ENCODE measurements at regions not wholly inside any gene's neighbourhood (a gene's known extent, or its start where the extent isn't known, plus 50 kb on each side); places are given as distances from the start of the nearest gene placed in this dataset.

DNA sequence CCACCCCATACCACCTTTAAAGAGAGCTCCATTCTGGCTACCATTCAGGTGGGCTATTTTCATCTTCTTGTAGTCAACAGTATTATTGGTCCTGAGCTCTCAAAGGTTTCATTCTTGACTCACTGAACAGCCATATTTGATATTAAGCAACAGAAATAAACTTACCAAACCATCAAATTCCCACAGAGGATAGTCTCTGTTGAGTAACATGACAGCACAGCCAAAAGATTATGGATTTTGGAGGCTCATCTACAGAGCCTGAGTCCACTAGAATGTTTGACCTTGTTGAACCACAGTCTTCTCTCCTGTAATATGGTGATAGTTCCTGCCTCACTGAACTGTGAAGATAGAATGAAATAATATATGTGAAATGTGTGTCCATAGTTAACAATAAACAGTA lies 276.3 kb upstream of the LDB2 start:
- no peak for TF ChIP-seq POLR2A (IDR thresholded peaks at IDR 0.05)
- TF ChIP-seq, protein P1, sequence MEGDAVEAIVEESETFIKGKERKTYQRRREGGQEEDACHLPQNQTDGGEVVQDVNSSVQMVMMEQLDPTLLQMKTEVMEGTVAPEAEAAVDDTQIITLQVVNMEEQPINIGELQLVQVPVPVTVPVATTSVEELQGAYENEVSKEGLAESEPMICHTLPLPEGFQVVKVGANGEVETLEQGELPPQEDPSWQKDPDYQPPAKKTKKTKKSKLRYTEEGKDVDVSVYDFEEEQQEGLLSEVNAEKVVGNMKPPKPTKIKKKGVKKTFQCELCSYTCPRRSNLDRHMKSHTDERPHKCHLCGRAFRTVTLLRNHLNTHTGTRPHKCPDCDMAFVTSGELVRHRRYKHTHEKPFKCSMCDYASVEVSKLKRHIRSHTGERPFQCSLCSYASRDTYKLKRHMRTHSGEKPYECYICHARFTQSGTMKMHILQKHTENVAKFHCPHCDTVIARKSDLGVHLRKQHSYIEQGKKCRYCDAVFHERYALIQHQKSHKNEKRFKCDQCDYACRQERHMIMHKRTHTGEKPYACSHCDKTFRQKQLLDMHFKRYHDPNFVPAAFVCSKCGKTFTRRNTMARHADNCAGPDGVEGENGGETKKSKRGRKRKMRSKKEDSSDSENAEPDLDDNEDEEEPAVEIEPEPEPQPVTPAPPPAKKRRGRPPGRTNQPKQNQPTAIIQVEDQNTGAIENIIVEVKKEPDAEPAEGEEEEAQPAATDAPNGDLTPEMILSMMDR (IDR thresholded peaks at IDR 0.05) = no peak

All from suprapubic skin (tissue), 3 donors.